ENCODE measurements at regions not wholly inside any gene's neighbourhood (a gene's known extent, or its start where the extent isn't known, plus 50 kb on each side); places are given as distances from the start of the nearest gene placed in this dataset.

GRCh38 chr17:52482271-52482670 is 323.8 kb upstream of the CA10 start:
- TF ChIP-seq ZNF645 (tag by site-specific recombination; IDR thresholded peaks at IDR 0.05), result no peak
- no peak for TF ChIP-seq ELK4 (IDR thresholded peaks at IDR 0.05; ENCODE audit: borderline replicate concordance, low read depth, low read length)
- TF ChIP-seq AEBP2 (tag by site-specific recombination; IDR thresholded peaks at IDR 0.05; ENCODE audit: borderline replicate concordance), result no peak
- TF ChIP-seq KLF10 (tag by site-specific recombination; IDR thresholded peaks at IDR 0.05), result no peak
- no peak for TF ChIP-seq ZNF585B (tag by site-specific recombination; IDR thresholded peaks at IDR 0.05)
- H3K4me3 ChIP-seq (ENCODE audit: low read depth, low read length), result no peak overlapping the region
- POLR2A ChIA-PET, result no interaction called here
- no peaks in the 10 kb centered on the region for H3K4me1 ChIP-seq (ENCODE audit: control insufficient read depth, insufficient read depth, low read length)
- CTCF ChIA-PET, result no interaction called here
- no peak overlapping the region for H3K27ac ChIP-seq (ENCODE audit: extremely low read depth, low read depth, low read length)
- H3K36me3 ChIP-seq (ENCODE audit: control insufficient read depth in 2 of 2, insufficient read depth in 1 of 2, low read length in 2 of 2), result no peaks in the 10 kb centered on the region
- no peaks in the 10 kb centered on the region for H3K9me3 ChIP-seq (ENCODE audit: control insufficient read depth, insufficient read depth, low read depth, low read length)

GRCh38 chr17:52477824-52478699 is 319.5 kb upstream of the CA10 start:
- POLR2A ChIA-PET, result no interaction called here
- no peak overlapping the region for H3K27ac ChIP-seq (ENCODE audit: extremely low read depth, low read depth, low read length)
- H3K9me3 ChIP-seq (ENCODE audit: control insufficient read depth, insufficient read depth, low read depth, low read length), result no peaks in the 10 kb centered on the region
- no peaks in the 10 kb centered on the region for H3K4me1 ChIP-seq (ENCODE audit: control insufficient read depth, insufficient read depth, low read length)
- H3K36me3 ChIP-seq (ENCODE audit: control insufficient read depth in 2 of 2, insufficient read depth in 1 of 2, low read length in 2 of 2), result no peaks in the 10 kb centered on the region
- TF ChIP-seq CTCF (tag by site-specific recombination; IDR thresholded peaks at IDR 0.05), result no peak
- TF ChIP-seq ZSCAN16 (tag by site-specific recombination; IDR thresholded peaks at IDR 0.05), result no peak
- CTCF ChIA-PET, result no interaction called here
- H3K4me3 ChIP-seq (ENCODE audit: low read depth, low read length), result no peak overlapping the region

- Histone ChIP-seq H3K4me1 (ENCODE audit: control insufficient read depth, insufficient read depth, low read length) (no peaks in the 10 kb centered on the region), H3K27ac (ENCODE audit: extremely low read depth, low read depth, low read length) (no peak overlapping the region), H3K36me3 (ENCODE audit: control insufficient read depth in 2 of 2, insufficient read depth in 1 of 2, low read length in 2 of 2) (no peaks in the 10 kb centered on the region), H3K4me3 (ENCODE audit: low read depth, low read length) (no peak overlapping the region), H3K9me3 (ENCODE audit: control insufficient read depth, insufficient read depth, low read depth, low read length) (no peaks in the 10 kb centered on the region)
- CTCF ChIA-PET, result interaction anchor here (0.7 kb wide), 1 partner anchor 422 kb away, joined by 4 read pairs; no protein-coding TSS in a partner anchor
- POLR2A ChIA-PET, result no interaction called here
- TF ChIP-seq MZF1 (tag by site-specific recombination; IDR thresholded peaks at IDR 0.05; ENCODE audit: borderline replicate concordance), result no peak
- TF ChIP-seq GLI2 (tag by site-specific recombination; IDR thresholded peaks at IDR 0.05; ENCODE audit: borderline replicate concordance, low read depth), result no peak
- TF ChIP-seq ZNF473 (tag by site-specific recombination; IDR thresholded peaks at IDR 0.05), result no peak
- TF ChIP-seq ZFP41 (tag by site-specific recombination; IDR thresholded peaks at IDR 0.05; ENCODE audit: borderline replicate concordance), result no peak
- TF ChIP-seq ZNF449 (tag by site-specific recombination; IDR thresholded peaks at IDR 0.05), result no peak
- TF ChIP-seq ZNF132 (tag by site-specific recombination; IDR thresholded peaks at IDR 0.05; ENCODE audit: borderline replicate concordance), result no peak
- TF ChIP-seq ZNF518A (tag by site-specific recombination; conservative IDR thresholded peaks at IDR 0.05; ENCODE audit: low read depth), result no peak
- no peak for TF ChIP-seq ZNF585B (tag by site-specific recombination; IDR thresholded peaks at IDR 0.05)
- no peak for TF ChIP-seq ZNF24 (tag by site-specific recombination; IDR thresholded peaks at IDR 0.05)
- no peak for TF ChIP-seq KLF16 (tag by site-specific recombination; IDR thresholded peaks at IDR 0.05)
Observed at GRCh38 chr17:52476638-52477313, 318.3 kb upstream of the CA10 start.
